ENCODE measurements at regions not wholly inside any gene's neighbourhood (a gene's known extent, or its start where the extent isn't known, plus 50 kb on each side); places are given as distances from the start of the nearest gene placed in this dataset.

DNA sequence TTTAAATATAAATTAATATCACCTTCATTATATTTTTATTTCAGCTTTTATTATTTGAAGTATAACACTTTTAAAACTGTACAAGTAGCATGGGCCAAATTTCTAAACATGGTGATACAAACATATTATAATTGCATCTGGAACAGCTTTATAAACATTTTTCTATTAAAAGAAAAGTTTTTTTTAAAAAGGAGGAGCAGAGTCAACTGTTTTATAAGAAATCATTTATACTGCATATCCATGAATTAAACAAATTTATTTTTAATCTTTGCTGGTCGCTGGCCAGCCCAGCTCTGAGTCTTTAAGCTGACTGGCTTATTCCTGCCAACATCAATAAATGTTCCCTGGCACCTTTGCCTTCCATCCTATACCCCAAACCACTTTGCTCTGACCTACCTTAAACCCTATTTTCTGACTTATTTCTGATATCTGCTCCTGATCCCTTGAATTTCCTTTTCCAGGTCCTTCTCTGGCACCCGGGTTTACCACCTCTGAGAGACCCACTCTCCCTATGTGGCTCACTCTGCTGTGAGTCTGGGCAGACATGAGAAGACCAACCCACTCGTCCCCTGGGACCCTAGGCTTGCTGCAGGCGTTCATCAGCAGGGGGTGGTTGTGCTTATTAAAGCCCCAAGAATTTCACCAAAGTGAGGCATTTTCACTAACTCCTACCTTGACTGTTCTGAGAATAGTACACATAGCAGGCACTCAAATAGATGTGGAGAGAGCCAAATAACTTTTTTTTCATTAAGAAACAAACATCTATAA, 220.3 kb downstream of the KLF12 start:
- H3K27ac Mint-ChIP-seq = no peak overlapping the region
- ChIA-PET CTCF (interaction anchor here (0.9 kb wide), 1 partner anchor 26 kb away, joined by 3 read pairs; no protein-coding TSS in a partner anchor), POLR2A (no interaction called here)
- H3K27me3 Mint-ChIP-seq = no peaks in the 10 kb centered on the region
- H3K4me1 Mint-ChIP-seq = peaks cover 45% of the 10 kb centered on the region
- H3K36me3 Mint-ChIP-seq (ENCODE audit: low read depth) = peaks cover 2% of the 10 kb centered on the region
- no peak for TF ChIP-seq CTCF (IDR thresholded peaks at IDR 0.05)
- peak; percentile 23 for DNase-seq
- intact Hi-C loops (cut with micrococcal nuclease) = loop anchor here (2.0 to 5.0 kb wide), 2 partner anchors 53 to 221 kb away; partner anchors contain the start of gene KLF12
- ATAC-seq (ENCODE audit: low read depth) = peak; percentile 95
- H3K4me3 Mint-ChIP-seq = peak overlapping the region; percentile 42
- no peaks in the 10 kb centered on the region for H3K9me3 Mint-ChIP-seq

DNA sequence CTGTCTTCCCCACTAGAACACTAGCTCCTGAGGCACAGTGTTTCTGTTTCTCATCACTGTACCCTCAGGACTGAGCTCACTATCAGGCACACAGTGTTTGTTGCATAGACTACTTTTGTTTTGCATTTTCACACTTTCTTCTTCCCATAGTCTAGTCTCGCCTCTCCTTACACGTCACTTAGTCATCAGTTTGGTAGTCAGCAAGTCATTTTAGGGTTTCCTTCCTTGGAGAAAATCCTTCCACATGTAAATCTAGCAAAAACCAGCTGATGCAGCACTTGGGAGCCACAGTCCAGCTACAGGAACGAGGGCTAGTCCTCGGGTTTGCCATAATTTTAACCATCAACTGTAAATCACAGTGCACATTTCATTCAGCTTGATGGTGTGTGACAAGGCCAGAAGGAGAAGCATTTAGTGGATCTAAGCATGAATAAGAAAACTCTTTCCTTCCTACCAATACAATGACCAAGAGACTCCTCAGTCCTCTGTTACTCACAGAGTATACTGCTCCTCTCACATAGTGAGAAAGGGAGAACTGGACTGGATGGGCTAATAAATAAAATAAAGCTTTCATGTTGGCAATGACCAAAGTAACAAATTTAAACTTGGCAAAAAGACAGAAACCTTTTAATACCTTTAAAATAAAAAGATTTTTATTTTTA, 221.0 kb downstream of the KLF12 start:
- no peak overlapping the region for H3K27ac Mint-ChIP-seq
- no peak for ATAC-seq (ENCODE audit: low read depth)
- peaks cover 42% of the 10 kb centered on the region for H3K4me1 Mint-ChIP-seq
- ChIA-PET CTCF (interaction anchor here (0.9 to 1.1 kb wide), 2 partner anchors 27 to 373 kb away, joined by 3 to 4 read pairs; no protein-coding TSS in a partner anchor), POLR2A (interaction anchor here (0.7 to 1.6 kb wide), 3 partner anchors 9 to 223 kb away, joined by 3 to 4 read pairs (median 3); no protein-coding TSS in a partner anchor)
- no peak for TF ChIP-seq CTCF (IDR thresholded peaks at IDR 0.05)
- no peaks in the 10 kb centered on the region for H3K9me3 Mint-ChIP-seq
- intact Hi-C loops (cut with micrococcal nuclease) = loop anchor here (5.0 kb wide), 1 partner anchor 54 kb away; no protein-coding TSS in a partner anchor
- H3K4me3 Mint-ChIP-seq = no peak overlapping the region
- no peak for DNase-seq
- H3K27me3 Mint-ChIP-seq = no peaks in the 10 kb centered on the region
- H3K36me3 Mint-ChIP-seq (ENCODE audit: low read depth) = peaks cover 2% of the 10 kb centered on the region

- POLR2A ChIA-PET = no interaction called here
- CTCF ChIA-PET = no interaction called here
- intact Hi-C loops (cut with micrococcal nuclease) = loop anchor here (5.0 kb wide), 1 partner anchor 56 kb away; no protein-coding TSS in a partner anchor
- Mint-ChIP-seq H3K27ac (no peak overlapping the region), H3K36me3 (ENCODE audit: low read depth) (peaks cover 2% of the 10 kb centered on the region), H3K4me3 (no peak overlapping the region), H3K9me3 (no peaks in the 10 kb centered on the region), H3K4me1 (peaks cover 39% of the 10 kb centered on the region), H3K27me3 (no peaks in the 10 kb centered on the region)
- DNase-seq (no peak), ATAC-seq (ENCODE audit: low read depth) (no peak)
- TF ChIP-seq CTCF (IDR thresholded peaks at IDR 0.05) = no peak
Observed at GRCh38 chr13:73911361-73911760, 222.8 kb downstream of the KLF12 start.

- peaks cover 2% of the 10 kb centered on the region for H3K36me3 Mint-ChIP-seq (ENCODE audit: low read depth)
- no peak for TF ChIP-seq CTCF (IDR thresholded peaks at IDR 0.05)
Observed at GRCh38 chr13:73910733-73911132, 223.5 kb downstream of the KLF12 start.

GRCh38 chr13:73908809-73909208, 225.4 kb downstream of the KLF12 start:
- H3K36me3 Mint-ChIP-seq (ENCODE audit: low read depth) = peaks cover 2% of the 10 kb centered on the region
- H3K4me3 Mint-ChIP-seq = no peak overlapping the region
- H3K27ac Mint-ChIP-seq = no peak overlapping the region

More at GRCh38 chr13:73910733-73911132, 223.5 kb downstream of the KLF12 start:
- DNase-seq = no peak
- Mint-ChIP-seq H3K27me3 (no peaks in the 10 kb centered on the region), H3K9me3 (no peaks in the 10 kb centered on the region), H3K4me1 (peaks cover 36% of the 10 kb centered on the region), H3K4me3 (no peak overlapping the region), H3K27ac (no peak overlapping the region)
- POLR2A ChIA-PET = no interaction called here
- intact Hi-C loops (cut with micrococcal nuclease) = loop anchor here (1.0 to 5.0 kb wide), 2 partner anchors 8 to 57 kb away; no protein-coding TSS in a partner anchor
- CTCF ChIA-PET = no interaction called here
- peak; percentile 55 for ATAC-seq (ENCODE audit: low read depth)

More at GRCh38 chr13:73908809-73909208, 225.4 kb downstream of the KLF12 start:
- ATAC-seq (ENCODE audit: low read depth) = no peak
- intact Hi-C loops (cut with micrococcal nuclease) = no loop called here
- Mint-ChIP-seq H3K9me3 (no peaks in the 10 kb centered on the region), H3K27me3 (no peaks in the 10 kb centered on the region), H3K4me1 (peaks cover 23% of the 10 kb centered on the region)
- ChIA-PET POLR2A (no interaction called here), CTCF (no interaction called here)
- no peak for TF ChIP-seq CTCF (IDR thresholded peaks at IDR 0.05)
- no peak for DNase-seq

All from activated B cell treated with CpG ODN at 0.5 μM for 24 hours (primary cell).